Astrocyte (in vitro differentiated cells and primary cell): ENCODE measurements at regions not wholly inside any gene's neighbourhood (a gene's known extent, or its start where the extent isn't known, plus 50 kb on each side); places are given as distances from the start of the nearest gene placed in this dataset.

Experiments
- CTCF ChIP-seq: IDR thresholded peaks from 2 replicates; pipeline ENCODE4 v1.5.1; 2011; ENCODE audit warnings: low read depth, mild to moderate bottlenecking, inconsistent platforms, low read length, moderate library complexity; ENCODE audit not compliant: insufficient read depth
- EZH2 ChIP-seq: IDR thresholded peaks from 2 replicates; pipeline ENCODE4 v1.6.1; 2012; ENCODE audit warnings: mild to moderate bottlenecking, low read length, inconsistent platforms; ENCODE audit not compliant: insufficient read depth

- TF ChIP-seq CTCF (no peak), EZH2 (no peak)
These were observed 233.4 kb upstream of the NR4A3 start for GRCh38 chr9:99588299-99588698.
